Activated naive CD4-positive, alpha-beta T cell treated with anti-CD3 and anti-CD28 coated beads, Interleukin-2, amount 10 ng/mL, durations not matched to agents 7 days and 5 days (primary cell): ENCODE measurements at regions not wholly inside any gene's neighbourhood (a gene's known extent, or its start where the extent isn't known, plus 50 kb on each side); places are given as distances from the start of the nearest gene placed in this dataset.

ENCODE experiments used
- CTCF ChIA-PET: fragments of 350-600 bp; sonication (Branson Sonifier 250); formaldehyde crosslinking; loops from one replicate; lab custom pipeline; 2021; ENCODE audit warnings: antibody characterized with exemption; lab: Charles Lee
- DNase-seq: peaks from one replicate; pipeline ENCODE4 v3.0.0-alpha.2; 2020
- H3K27ac Mint-ChIP-seq: one replicate; pipeline ENCODE4 v1.8.0; 2021; ENCODE audit warnings: mild to moderate bottlenecking, moderate library complexity, mixed read lengths
- H3K27me3 Mint-ChIP-seq: one replicate; pipeline ENCODE4 v1.8.0; 2021; ENCODE audit warnings: mild to moderate bottlenecking, mixed read lengths
- H3K36me3 Mint-ChIP-seq: one replicate; pipeline ENCODE4 v1.8.0; 2021; ENCODE audit warnings: mixed read lengths
- H3K4me1 Mint-ChIP-seq: one replicate; pipeline ENCODE4 v1.8.0; 2021; ENCODE audit warnings: mixed read lengths
- H3K4me3 Mint-ChIP-seq: one replicate; pipeline ENCODE4 v1.8.0; 2021; ENCODE audit warnings: mild to moderate bottlenecking, moderate library complexity, mixed read lengths
- H3K9me3 Mint-ChIP-seq: one replicate; pipeline ENCODE4 v1.8.0; 2021; ENCODE audit warnings: mixed read lengths

GRCh38 chr6:144736763-144737162 lies 451.6 kb downstream of the UTRN start:
- CTCF ChIA-PET = no interaction called here
- Mint-ChIP-seq H3K4me3 (no peak overlapping the region), H3K36me3 (peaks cover 41% of the 10 kb centered on the region), H3K4me1 (no peaks in the 10 kb centered on the region), H3K27ac (peak overlapping the region; percentile 9), H3K9me3 (no peaks in the 10 kb centered on the region), H3K27me3 (no peaks in the 10 kb centered on the region)
- no peak for DNase-seq

GRCh38 chr6:144737998-144738397 lies 452.9 kb downstream of the UTRN start:
- H3K4me1 Mint-ChIP-seq = no peaks in the 10 kb centered on the region

GRCh38 chr6:144739873-144740272 lies 454.7 kb downstream of the UTRN start:
- DNase-seq = no peak
- peaks cover 24% of the 10 kb centered on the region for H3K36me3 Mint-ChIP-seq
- H3K27me3 Mint-ChIP-seq = no peaks in the 10 kb centered on the region
- CTCF ChIA-PET = interaction anchor here (0.6 kb wide), 1 partner anchor 992 kb away, joined by 3 read pairs; no protein-coding TSS in a partner anchor
- H3K27ac Mint-ChIP-seq = no peak overlapping the region
- H3K9me3 Mint-ChIP-seq = no peaks in the 10 kb centered on the region
- no peaks in the 10 kb centered on the region for H3K4me1 Mint-ChIP-seq
- no peak overlapping the region for H3K4me3 Mint-ChIP-seq

More at GRCh38 chr6:144737998-144738397, 452.9 kb downstream of the UTRN start:
- DNase-seq = no peak
- H3K27me3 Mint-ChIP-seq = no peaks in the 10 kb centered on the region
- CTCF ChIA-PET = no interaction called here
- H3K9me3 Mint-ChIP-seq = no peaks in the 10 kb centered on the region
- H3K36me3 Mint-ChIP-seq = peaks cover 36% of the 10 kb centered on the region
- no peak overlapping the region for H3K27ac Mint-ChIP-seq
- H3K4me3 Mint-ChIP-seq = no peak overlapping the region

- Mint-ChIP-seq H3K4me3 (no peak overlapping the region), H3K9me3 (no peaks in the 10 kb centered on the region), H3K36me3 (peaks cover 12% of the 10 kb centered on the region), H3K4me1 (no peaks in the 10 kb centered on the region), H3K27ac (no peak overlapping the region), H3K27me3 (no peaks in the 10 kb centered on the region)
- CTCF ChIA-PET = no interaction called here
- DNase-seq = no peak
These were observed 456.5 kb downstream of the UTRN start for GRCh38 chr6:144741659-144742058.

GRCh38 chr6:144742779-144743178 lies 457.6 kb downstream of the UTRN start:
- H3K4me3 Mint-ChIP-seq = no peak overlapping the region
- no peak for DNase-seq
- H3K27me3 Mint-ChIP-seq = no peaks in the 10 kb centered on the region
- peaks cover 4% of the 10 kb centered on the region for H3K36me3 Mint-ChIP-seq
- peaks cover 4% of the 10 kb centered on the region for H3K4me1 Mint-ChIP-seq
- CTCF ChIA-PET = no interaction called here
- H3K27ac Mint-ChIP-seq = no peak overlapping the region
- H3K9me3 Mint-ChIP-seq = no peaks in the 10 kb centered on the region

- DNase-seq = no peak
- H3K27ac Mint-ChIP-seq = no peak overlapping the region
- peaks cover 11% of the 10 kb centered on the region for H3K36me3 Mint-ChIP-seq
- H3K4me3 Mint-ChIP-seq = no peak overlapping the region
- CTCF ChIA-PET = no interaction called here
- no peaks in the 10 kb centered on the region for H3K9me3 Mint-ChIP-seq
- peaks cover 4% of the 10 kb centered on the region for H3K4me1 Mint-ChIP-seq
- no peaks in the 10 kb centered on the region for H3K27me3 Mint-ChIP-seq
These were observed 459.6 kb downstream of the UTRN start for GRCh38 chr6:144744720-144745119.

- Mint-ChIP-seq H3K36me3 (peaks cover 14% of the 10 kb centered on the region), H3K4me3 (no peak overlapping the region), H3K4me1 (peaks cover 4% of the 10 kb centered on the region), H3K27ac (no peak overlapping the region), H3K9me3 (no peaks in the 10 kb centered on the region), H3K27me3 (no peaks in the 10 kb centered on the region)
- no peak for DNase-seq
- CTCF ChIA-PET = no interaction called here
These were observed 460.3 kb downstream of the UTRN start for GRCh38 chr6:144745439-144745838.

GRCh38 chr6:144746902-144747469 lies 461.9 kb downstream of the UTRN start:
- Mint-ChIP-seq H3K27ac (no peak overlapping the region), H3K36me3 (peaks cover 24% of the 10 kb centered on the region)

GRCh38 chr6:144749263-144749662 lies 464.1 kb downstream of the UTRN start:
- CTCF ChIA-PET = no interaction called here
- Mint-ChIP-seq H3K36me3 (peaks cover 35% of the 10 kb centered on the region), H3K9me3 (no peaks in the 10 kb centered on the region), H3K27ac (no peak overlapping the region), H3K27me3 (no peaks in the 10 kb centered on the region), H3K4me3 (no peak overlapping the region), H3K4me1 (peaks cover 4% of the 10 kb centered on the region)
- no peak for DNase-seq

More at GRCh38 chr6:144746902-144747469, 461.9 kb downstream of the UTRN start:
- CTCF ChIA-PET = no interaction called here
- no peak overlapping the region for H3K4me3 Mint-ChIP-seq
- H3K4me1 Mint-ChIP-seq = peaks cover 4% of the 10 kb centered on the region
- H3K27me3 Mint-ChIP-seq = no peaks in the 10 kb centered on the region
- no peaks in the 10 kb centered on the region for H3K9me3 Mint-ChIP-seq
- no peak for DNase-seq

- CTCF ChIA-PET = no interaction called here
- no peaks in the 10 kb centered on the region for H3K27me3 Mint-ChIP-seq
- H3K4me1 Mint-ChIP-seq = no peaks in the 10 kb centered on the region
- peaks cover 47% of the 10 kb centered on the region for H3K36me3 Mint-ChIP-seq
- H3K9me3 Mint-ChIP-seq = no peaks in the 10 kb centered on the region
- peak overlapping the region; percentile 19 for H3K27ac Mint-ChIP-seq
- DNase-seq = no peak
- no peak overlapping the region for H3K4me3 Mint-ChIP-seq
These were observed 468.0 kb downstream of the UTRN start for GRCh38 chr6:144753023-144753705.

- Mint-ChIP-seq H3K36me3 (peaks cover 36% of the 10 kb centered on the region), H3K9me3 (no peaks in the 10 kb centered on the region), H3K27me3 (no peaks in the 10 kb centered on the region), H3K27ac (no peak overlapping the region), H3K4me3 (no peak overlapping the region), H3K4me1 (no peaks in the 10 kb centered on the region)
- CTCF ChIA-PET = no interaction called here
- no peak for DNase-seq
These were observed 471.3 kb downstream of the UTRN start for GRCh38 chr6:144756469-144756868.

- H3K27ac Mint-ChIP-seq = no peak overlapping the region
- H3K27me3 Mint-ChIP-seq = no peaks in the 10 kb centered on the region
- CTCF ChIA-PET = no interaction called here
- DNase-seq = no peak
- peaks cover 36% of the 10 kb centered on the region for H3K36me3 Mint-ChIP-seq
- no peak overlapping the region for H3K4me3 Mint-ChIP-seq
- H3K9me3 Mint-ChIP-seq = no peaks in the 10 kb centered on the region
- no peaks in the 10 kb centered on the region for H3K4me1 Mint-ChIP-seq
These were observed 472.2 kb downstream of the UTRN start for GRCh38 chr6:144757299-144757698.

GRCh38 chr6:144757730-144758129 lies 472.6 kb downstream of the UTRN start:
- H3K36me3 Mint-ChIP-seq = peaks cover 37% of the 10 kb centered on the region
- no peak overlapping the region for H3K27ac Mint-ChIP-seq
- no peak overlapping the region for H3K4me3 Mint-ChIP-seq
- H3K27me3 Mint-ChIP-seq = no peaks in the 10 kb centered on the region
- DNase-seq = no peak
- CTCF ChIA-PET = no interaction called here
- no peaks in the 10 kb centered on the region for H3K4me1 Mint-ChIP-seq
- no peaks in the 10 kb centered on the region for H3K9me3 Mint-ChIP-seq

- Mint-ChIP-seq H3K9me3 (no peaks in the 10 kb centered on the region), H3K36me3 (peaks cover 38% of the 10 kb centered on the region), H3K27ac (no peak overlapping the region), H3K4me3 (no peak overlapping the region), H3K27me3 (no peaks in the 10 kb centered on the region), H3K4me1 (no peaks in the 10 kb centered on the region)
- no peak for DNase-seq
- CTCF ChIA-PET = no interaction called here
These were observed 473.5 kb downstream of the UTRN start for GRCh38 chr6:144758602-144759001.

- Mint-ChIP-seq H3K9me3 (no peaks in the 10 kb centered on the region), H3K4me3 (no peak overlapping the region), H3K27me3 (no peaks in the 10 kb centered on the region), H3K4me1 (no peaks in the 10 kb centered on the region), H3K36me3 (peaks cover 34% of the 10 kb centered on the region), H3K27ac (no peak overlapping the region)
- CTCF ChIA-PET = no interaction called here
- DNase-seq = no peak
These were observed 477.3 kb downstream of the UTRN start for GRCh38 chr6:144762469-144762868.
